HCT116 (cell line): ENCODE measurements at regions not wholly inside any gene's neighbourhood (a gene's known extent, or its start where the extent isn't known, plus 50 kb on each side); places are given as distances from the start of the nearest gene placed in this dataset.

Experiments
- ATAC-seq: fragments of 200-7000 bp; cut with Tn5 transposase; 2 replicates; pipeline ENCODE4 v1.9.1; 2020; ENCODE audit warnings: mild to moderate bottlenecking, moderate library complexity
- BruUV-seq: library from RNA; stranded (reverse); fragments of 400-500 nt; replicated peaks from 2 replicates; lab custom pipeline; 2021; lab: Mats Ljungman, UMichigan
- CTCF ChIA-PET: fragments of 300-600 bp; sonication (Branson Sonifier 250); formaldehyde crosslinking; loops from one replicate; lab custom pipeline; 2021; ENCODE audit warnings: antibody characterized with exemption; lab: Charles Lee
- POLR2A ChIA-PET: fragments of 300-600, 350-600 bp; sonication (Branson Sonifier 250); formaldehyde crosslinking; loops from one replicate; lab custom pipeline; 2021; ENCODE audit warnings: antibody characterized with exemption; lab: Charles Lee
- RAD21 ChIA-PET, 2 experiments: fragments of 300-600 bp; sonication (Branson Sonifier 250); formaldehyde crosslinking; loops; one replicate each; lab custom pipeline; 2023; ENCODE audit warnings: low total read pairs in 2 of 2; ENCODE audit not compliant: uncharacterized antibody in 2 of 2, unreplicated experiment in 2 of 2, low non-redundant PET in 1 of 2; lab: Charles Lee
- DNase-seq: peaks from one replicate; pipeline ENCODE4 v3.0.0-alpha.2; 2010; ENCODE audit warnings: low read depth, low spot score
- H2AFZ ChIP-seq: fragments of 200-600 bp; shearing (Covaris generic), sonication (generic); 2 replicates; pipeline ENCODE4 v1.6.1; 2017; ENCODE audit warnings: low read depth, mixed run types, mixed read lengths, antibody characterized with exemption, low read length; ENCODE audit not compliant: poor library complexity, severe bottlenecking
- H3K27ac ChIP-seq: 2 replicates; pipeline ENCODE4 v1.5.1; 2012; ENCODE audit warnings: low read depth, low read length
- H3K27me3 ChIP-seq: fragments of 200-600 bp; sonication (generic); 2 replicates; pipeline ENCODE4 v1.6.1; 2016; ENCODE audit warnings: mixed run types, low read length, mixed read lengths; ENCODE audit not compliant: insufficient read depth
- H3K36me3 ChIP-seq, 2 experiments: fragments of 200-500 bp in 1 of 2; fragments of 200-600 bp in 1 of 2; sonication (Bioruptor generic) in 1 of 2; sonication (generic) in 1 of 2; 2 replicates each; pipeline versions ENCODE4 v1.5.1 to v1.6.1; 2014 to 2016; ENCODE audit warnings: low read length in 2 of 2, inconsistent platforms in 1 of 2, mixed read lengths in 1 of 2, mixed run types in 1 of 2; ENCODE audit not compliant: insufficient read depth in 2 of 2, control insufficient read depth in 1 of 2
- H3K4me1 ChIP-seq, 2 experiments: fragments of 200-600 bp in 1 of 2; sonication (generic) in 1 of 2; 2 replicates each; pipeline versions ENCODE4 v1.5.1 to v1.6.1; 2012 to 2017; ENCODE audit warnings: low read length in 2 of 2, inconsistent platforms in 1 of 2, mild to moderate bottlenecking in 1 of 2, mixed read lengths in 1 of 2, mixed run types in 1 of 2, moderate library complexity in 1 of 2; ENCODE audit not compliant: insufficient read depth in 2 of 2, control insufficient read depth in 1 of 2
- H3K4me2 ChIP-seq: fragments of 200-600 bp; sonication (generic); 2 replicates; pipeline ENCODE4 v1.6.1; 2017; ENCODE audit warnings: mixed run types, low read length, mixed read lengths
- H3K4me3 ChIP-seq, 2 experiments: fragments of 200-600 bp in 1 of 2; sonication (generic) in 1 of 2; replicated peaks in 1 of 2; 2 replicates each; pipeline ENCODE4 v1.5.1; 2011 to 2016; ENCODE audit warnings: low read length in 2 of 2, control low read depth in 1 of 2, low read depth in 1 of 2, mild to moderate bottlenecking in 1 of 2, mixed read lengths in 1 of 2, mixed run types in 1 of 2
- H3K79me2 ChIP-seq: fragments of 200-600 bp; sonication (generic); 2 replicates; pipeline ENCODE4 v1.6.1; 2017; ENCODE audit warnings: mild to moderate bottlenecking, mixed run types, low read length, moderate library complexity, mixed read lengths; ENCODE audit not compliant: insufficient read depth
- H3K9ac ChIP-seq: fragments of 200-600 bp; sonication (generic); 2 replicates; pipeline ENCODE4 v1.6.1; 2016; ENCODE audit warnings: low read length, mixed read lengths
- H3K9me2 ChIP-seq: fragments of 200-600 bp; sonication (generic), shearing (Covaris generic); 2 replicates; pipeline ENCODE4 v1.6.1; 2017; ENCODE audit warnings: mixed run types, mild to moderate bottlenecking, moderate library complexity; ENCODE audit not compliant: insufficient read depth
- H3K9me3 ChIP-seq, 2 experiments: fragments of 200-500 bp in 1 of 2; fragments of 200-600 bp in 1 of 2; sonication (Bioruptor generic) in 1 of 2; sonication (generic) in 1 of 2; 2 replicates each; pipeline ENCODE4 v1.6.1; 2014 to 2017; ENCODE audit warnings: low read length in 2 of 2, mixed read lengths in 2 of 2, inconsistent platforms in 1 of 2, low read depth in 1 of 2, mild to moderate bottlenecking in 1 of 2, mixed run types in 1 of 2, moderate library complexity in 1 of 2; ENCODE audit not compliant: control insufficient read depth in 1 of 2, insufficient read depth in 1 of 2
- H4K20me1 ChIP-seq: fragments of 200-600 bp; sonication (generic), shearing (Covaris generic); 2 replicates; pipeline ENCODE4 v1.6.1; 2017; ENCODE audit warnings: mixed run types, mild to moderate bottlenecking, moderate library complexity; ENCODE audit not compliant: insufficient read depth
- ATF3 ChIP-seq: IDR thresholded peaks from 2 replicates; pipeline ENCODE4 v1.6.1; 2012
- CEBPB ChIP-seq: IDR thresholded peaks from 2 replicates; pipeline ENCODE4 v1.6.1; 2012; ENCODE audit warnings: low read depth
- EGR1 ChIP-seq: IDR thresholded peaks from 2 replicates; pipeline ENCODE4 v1.6.1; 2012; ENCODE audit warnings: low read depth
- EZH2 ChIP-seq: fragments of 200-600 bp; sonication (generic); IDR thresholded peaks from 2 replicates; pipeline ENCODE4 v1.6.1; 2017; ENCODE audit warnings: antibody characterized with exemption, mixed run types
- FOSL1 ChIP-seq: IDR thresholded peaks from 2 replicates; pipeline ENCODE4 v1.6.1; 2012; ENCODE audit warnings: low read depth
- JUND ChIP-seq: IDR thresholded peaks from 2 replicates; pipeline ENCODE4 v1.6.1; 2012
- MAX ChIP-seq: IDR thresholded peaks from 2 replicates; pipeline ENCODE4 v1.6.1; 2012
- POLR2AphosphoS5 ChIP-seq: IDR thresholded peaks from 2 replicates; pipeline ENCODE4 v1.6.1; 2011; ENCODE audit warnings: mild to moderate bottlenecking, low read depth, low read length, moderate library complexity
- RAD21 ChIP-seq: IDR thresholded peaks from 2 replicates; pipeline ENCODE4 v1.6.1; 2012; ENCODE audit warnings: low read depth, mild to moderate bottlenecking
- SIN3A ChIP-seq: IDR thresholded peaks from 2 replicates; pipeline ENCODE4 v1.6.1; 2012; ENCODE audit warnings: low read depth
- SRF ChIP-seq: IDR thresholded peaks from 2 replicates; pipeline ENCODE4 v1.6.1; 2012; ENCODE audit warnings: low read depth
- TCF7L2 ChIP-seq: IDR thresholded peaks from 2 replicates; pipeline ENCODE4 v1.7.0; 2011; ENCODE audit warnings: borderline replicate concordance, inconsistent platforms; ENCODE audit not compliant: insufficient read depth, insufficient read length; ENCODE audit errors: extremely low read depth
- YY1 ChIP-seq: IDR thresholded peaks from 2 replicates; pipeline ENCODE4 v1.6.1; 2011; ENCODE audit warnings: low read length, low read depth, moderate library complexity, mild to moderate bottlenecking; ENCODE audit not compliant: insufficient replicate concordance; ENCODE audit errors: extremely low read depth
- ZFX ChIP-seq: fragments of 450-650 bp; IDR thresholded peaks from 2 replicates; pipeline ENCODE4 v1.6.1; 2017
- ZNF274 ChIP-seq: fragments of 200-500 bp; sonication (Bioruptor generic); IDR thresholded peaks from 2 replicates; pipeline ENCODE4 v1.6.1; 2014; ENCODE audit warnings: mild to moderate bottlenecking, low read depth, low read length, inconsistent platforms
- intact Hi-C: fragments of 100-400 bp; cut with micrococcal nuclease; formaldehyde crosslinking; loops from 2 replicates; pipeline ENCODE4 v1.10.0; 2022
- TF ChIP-seq, protein P1 (sequence below), 3 experiments: fragments of 200-600 bp in 1 of 3; sonication (generic) in 1 of 3; IDR thresholded peaks in 2 of 3; conservative IDR thresholded peaks in 1 of 3; 2 replicates each; pipeline ENCODE4 v1.5.1; 2012 to 2017; ENCODE audit warnings: low read depth in 2 of 3, low read length in 2 of 3, antibody characterized with exemption in 1 of 3, borderline replicate concordance in 1 of 3, control low read depth in 1 of 3, mild to moderate bottlenecking in 1 of 3, mixed read lengths in 1 of 3, mixed run types in 1 of 3, moderate library complexity in 1 of 3; ENCODE audit not compliant: insufficient read depth in 1 of 3

GRCh38 chr9:38159599-38159998 is 90.6 kb upstream of the SHB start:
- POLR2A ChIA-PET = no interaction called here
- intact Hi-C loops = no loop called here
- Histone ChIP-seq H3K9me2 (no peaks in the 10 kb centered on the region), H3K4me2 (no peak overlapping the region), H3K27ac (no peak overlapping the region), H4K20me1 (no peaks in the 10 kb centered on the region), H3K9ac (no peak overlapping the region), H3K36me3 (no peaks in the 10 kb centered on the region), H3K4me1 (0 out of 4 replicates have a peak, but pooled peaks cover 0 to 2% of the 10 kb centered on the region in 2 experiments), H3K27me3 (no peaks in the 10 kb centered on the region), H2AFZ (no peak overlapping the region), H3K79me2 (no peaks in the 10 kb centered on the region), H3K9me3 (no peaks in the 10 kb centered on the region), H3K4me3 (no peak overlapping the region)
- DNase-seq (no peak), ATAC-seq (no peak)
- CTCF ChIA-PET = interaction anchor here (1.2 to 2.9 kb wide), 3 partner anchors 10 to 104 kb away, joined by 3 to 15 read pairs (median 3); no protein-coding TSS in a partner anchor
- TF ChIP-seq RAD21 (no peak), EGR1 (no peak), SIN3A (no peak), SRF (no peak), CEBPB (no peak), ZFX (no peak), YY1 (no peak), ATF3 (no peak), MAX (no peak)
- RAD21 ChIA-PET = no interaction called here
- no TSS peak for BruUV-seq

DNA sequence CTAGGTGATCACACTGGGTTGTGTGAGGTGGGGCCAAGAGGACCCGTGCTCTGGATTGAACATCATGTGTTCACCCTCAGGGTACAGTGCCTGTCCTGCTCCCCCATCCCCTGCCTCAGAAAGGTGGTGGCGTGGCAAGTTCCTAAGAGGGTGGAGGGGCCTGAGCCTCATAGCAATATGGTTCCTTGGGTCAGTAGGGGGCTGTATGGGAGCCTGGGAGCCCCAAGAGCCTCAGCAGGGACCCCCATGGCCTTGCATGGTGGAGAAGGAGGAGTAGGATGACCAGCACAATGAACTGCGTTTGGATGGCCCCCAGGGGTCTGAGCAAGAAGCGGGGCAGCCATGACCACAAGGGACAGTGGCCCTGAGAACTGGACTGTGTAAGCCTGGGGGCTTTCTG is 89.6 kb upstream of the SHB start:
- Histone ChIP-seq H3K27me3 (no peaks in the 10 kb centered on the region), H3K4me2 (no peak overlapping the region), H3K36me3 (no peaks in the 10 kb centered on the region), H4K20me1 (no peaks in the 10 kb centered on the region), H3K4me3 (no peak overlapping the region), H2AFZ (no peak overlapping the region), H3K9me3 (no peaks in the 10 kb centered on the region), H3K9ac (no peak overlapping the region), H3K79me2 (no peaks in the 10 kb centered on the region), H3K27ac (no peak overlapping the region), H3K9me2 (no peaks in the 10 kb centered on the region), H3K4me1 (0 out of 4 replicates have a peak, but pooled peaks cover 0 to 2% of the 10 kb centered on the region in 2 experiments)
- POLR2A ChIA-PET = no interaction called here
- RAD21 ChIA-PET = no interaction called here
- intact Hi-C loops = no loop called here
- no TSS peak for BruUV-seq
- CTCF ChIA-PET = interaction anchor here (2.9 kb wide), 1 partner anchor 71 kb away, joined by 15 read pairs; no protein-coding TSS in a partner anchor
- DNase-seq (no peak), ATAC-seq (no peak)
- TF ChIP-seq EGR1 (no peak), ZFX (no peak), FOSL1 (no peak), TCF7L2 (no peak), EZH2 (no peak), ZNF274 (no peak), RAD21 (no peak), JUND (no peak), CEBPB (no peak), POLR2AphosphoS5 (no peak), ATF3 (no peak)
- TF ChIP-seq, protein P1, sequence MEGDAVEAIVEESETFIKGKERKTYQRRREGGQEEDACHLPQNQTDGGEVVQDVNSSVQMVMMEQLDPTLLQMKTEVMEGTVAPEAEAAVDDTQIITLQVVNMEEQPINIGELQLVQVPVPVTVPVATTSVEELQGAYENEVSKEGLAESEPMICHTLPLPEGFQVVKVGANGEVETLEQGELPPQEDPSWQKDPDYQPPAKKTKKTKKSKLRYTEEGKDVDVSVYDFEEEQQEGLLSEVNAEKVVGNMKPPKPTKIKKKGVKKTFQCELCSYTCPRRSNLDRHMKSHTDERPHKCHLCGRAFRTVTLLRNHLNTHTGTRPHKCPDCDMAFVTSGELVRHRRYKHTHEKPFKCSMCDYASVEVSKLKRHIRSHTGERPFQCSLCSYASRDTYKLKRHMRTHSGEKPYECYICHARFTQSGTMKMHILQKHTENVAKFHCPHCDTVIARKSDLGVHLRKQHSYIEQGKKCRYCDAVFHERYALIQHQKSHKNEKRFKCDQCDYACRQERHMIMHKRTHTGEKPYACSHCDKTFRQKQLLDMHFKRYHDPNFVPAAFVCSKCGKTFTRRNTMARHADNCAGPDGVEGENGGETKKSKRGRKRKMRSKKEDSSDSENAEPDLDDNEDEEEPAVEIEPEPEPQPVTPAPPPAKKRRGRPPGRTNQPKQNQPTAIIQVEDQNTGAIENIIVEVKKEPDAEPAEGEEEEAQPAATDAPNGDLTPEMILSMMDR (IDR thresholded peaks at IDR 0.05 in 2 of 3, conservative IDR thresholded peaks at IDR 0.05 in 1 of 3; ENCODE audit: borderline replicate concordance in 1 of 3, insufficient read depth in 1 of 3, low read depth in 2 of 3, low read length in 2 of 3) = no peak
